DMS53 treated with DMSO at 0.1 percent for 48 hours (cell line): ENCODE measurements at regions not wholly inside any gene's neighbourhood (a gene's known extent, or its start where the extent isn't known, plus 50 kb on each side); places are given as distances from the start of the nearest gene placed in this dataset.

Source experiments
- DNase-seq: peaks from one replicate; lab custom pipeline; 2025; ENCODE audit not compliant: unreplicated experiment; lab: John Stamatoyannopoulos, UW

DNA sequence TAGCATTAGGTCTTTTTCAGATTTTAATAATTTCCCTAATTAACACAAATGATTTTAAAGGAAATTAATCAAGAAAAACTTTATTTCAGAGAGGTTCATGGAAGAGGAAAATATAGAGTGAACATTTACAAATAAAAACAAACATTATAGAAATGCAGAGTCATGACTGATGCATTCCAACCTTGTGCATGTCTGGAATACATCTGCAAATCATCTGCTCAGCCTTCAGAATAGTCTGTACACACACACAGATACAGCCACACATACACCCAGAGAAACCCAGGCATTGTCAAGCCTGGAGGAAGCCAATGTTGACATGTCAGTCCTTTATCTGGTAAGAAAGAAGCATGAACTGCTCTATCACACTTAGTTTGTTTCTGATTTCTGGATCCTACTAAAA is 61.3 kb upstream of the NFKB1 start:
- DNase-seq = no peak

DNA sequence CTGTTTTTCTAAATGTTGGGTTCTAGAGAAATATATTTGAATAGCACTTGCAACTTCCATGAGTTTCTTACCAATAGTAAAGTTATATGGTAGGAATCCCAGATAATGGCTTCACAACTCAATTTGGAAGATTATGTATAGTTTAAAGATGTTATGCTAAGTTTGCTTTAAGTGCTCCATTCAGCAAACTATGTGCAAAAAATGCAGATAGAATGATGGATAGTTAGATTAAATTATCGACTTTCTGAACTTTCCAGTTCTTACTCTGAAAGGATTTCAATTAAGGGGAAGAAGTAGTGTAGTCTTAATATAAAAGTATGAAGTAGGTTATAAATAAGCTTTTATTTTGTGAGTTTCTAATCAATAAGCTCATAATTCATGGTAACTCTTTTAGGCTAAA is 60.7 kb upstream of the NFKB1 start:
- no peak for DNase-seq

DNA sequence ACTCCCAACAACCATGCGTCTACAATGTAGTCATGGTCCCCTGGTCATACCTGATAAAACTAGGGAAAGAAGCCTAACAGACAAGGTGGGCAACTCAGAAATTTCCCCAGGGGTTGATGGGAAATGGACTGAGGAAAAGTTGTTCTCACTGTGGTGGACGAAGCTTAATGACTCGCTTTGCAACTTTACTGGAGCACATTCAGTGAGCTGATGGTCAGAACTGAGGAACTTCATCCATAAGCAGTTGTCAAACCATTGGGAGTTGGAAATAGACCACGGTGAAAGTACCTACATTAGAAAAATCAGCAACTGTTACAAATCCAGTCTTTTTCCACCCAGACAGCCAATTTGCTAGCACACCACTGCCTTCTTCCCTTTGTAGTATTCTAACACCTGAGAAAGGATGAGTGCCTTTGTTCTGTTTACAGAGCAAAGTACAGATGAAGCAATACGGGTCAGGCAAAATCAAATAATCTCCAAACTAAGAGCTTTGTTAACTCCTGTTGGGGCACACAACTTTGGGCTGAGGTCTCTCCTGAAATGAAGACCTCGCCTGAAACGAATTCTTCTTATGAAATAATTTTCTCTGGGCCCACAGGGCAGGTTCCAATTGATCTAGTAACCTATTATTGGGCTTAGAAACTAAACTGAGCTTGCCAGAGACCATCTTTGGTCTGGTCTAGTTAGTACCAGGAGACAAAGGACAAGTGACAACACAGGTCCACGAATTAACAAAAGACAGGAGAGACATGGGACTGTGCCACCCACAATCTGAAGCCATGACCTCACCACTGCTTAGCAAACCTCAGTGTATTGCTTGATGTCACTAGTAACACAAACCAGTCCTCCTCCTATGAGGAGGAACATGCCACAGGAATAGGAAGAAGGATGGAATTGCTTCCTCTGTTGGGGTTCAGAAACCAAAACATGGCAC is 58.9 kb upstream of the NFKB1 start:
- DNase-seq = peak; percentile 4

DNA sequence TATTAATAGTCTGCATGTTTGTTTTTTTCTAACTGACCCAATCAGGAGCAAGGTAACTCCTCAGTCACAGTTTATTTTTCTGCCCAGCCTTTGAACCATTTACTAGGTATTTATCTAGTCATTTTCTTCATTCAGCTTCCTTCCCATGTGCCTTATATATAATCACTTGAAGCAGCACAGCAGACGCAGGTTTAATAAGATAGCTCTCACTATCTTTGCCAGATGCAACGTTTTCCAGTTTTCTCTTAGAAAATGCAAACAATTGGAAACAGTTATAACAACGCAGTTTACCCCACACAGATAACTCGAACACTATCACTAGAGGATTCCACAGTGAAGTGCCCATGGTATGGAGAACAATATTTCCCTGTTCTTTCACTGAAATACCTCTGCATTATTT is 56.4 kb upstream of the NFKB1 start:
- no peak for DNase-seq

DNA sequence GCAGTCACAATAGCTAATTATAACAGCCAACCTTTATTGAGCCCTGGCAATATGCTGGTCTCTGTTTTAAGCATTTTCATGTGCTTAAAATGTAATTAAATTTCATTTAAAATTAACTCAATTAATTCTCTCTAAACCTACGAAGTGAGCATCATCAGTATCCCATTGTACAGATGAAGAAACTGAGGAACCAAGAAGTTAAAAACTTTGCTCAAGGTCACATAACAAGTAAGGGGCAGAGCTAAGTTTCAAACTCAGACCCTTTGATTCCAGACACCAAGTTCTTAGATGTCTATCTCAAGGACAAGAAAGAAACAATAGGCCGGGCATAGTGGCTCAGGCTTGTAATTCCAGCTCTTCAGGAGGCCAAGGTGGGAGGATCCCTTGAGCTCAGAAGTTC is 55.9 kb upstream of the NFKB1 start:
- DNase-seq = no peak

DNA sequence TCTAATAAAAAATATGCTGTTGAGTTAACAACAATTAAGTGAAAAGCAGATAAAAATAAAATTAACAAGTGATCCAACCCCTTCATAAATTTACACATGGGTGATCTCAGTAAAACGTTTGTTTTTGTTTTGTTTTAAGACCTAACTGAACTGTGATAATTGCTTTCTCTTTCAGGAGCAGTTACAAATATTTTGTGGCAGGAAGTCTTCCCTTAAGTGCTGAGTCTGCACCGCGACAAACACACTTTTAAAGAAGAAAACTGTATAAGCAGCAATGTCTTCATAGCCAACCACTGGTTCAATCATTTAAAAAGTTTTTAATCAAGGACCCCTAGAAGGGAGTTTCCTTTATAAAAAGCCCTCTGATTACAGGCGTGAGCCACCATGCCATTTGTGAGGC is 53.7 kb upstream of the NFKB1 start:
- DNase-seq = no peak

DNA sequence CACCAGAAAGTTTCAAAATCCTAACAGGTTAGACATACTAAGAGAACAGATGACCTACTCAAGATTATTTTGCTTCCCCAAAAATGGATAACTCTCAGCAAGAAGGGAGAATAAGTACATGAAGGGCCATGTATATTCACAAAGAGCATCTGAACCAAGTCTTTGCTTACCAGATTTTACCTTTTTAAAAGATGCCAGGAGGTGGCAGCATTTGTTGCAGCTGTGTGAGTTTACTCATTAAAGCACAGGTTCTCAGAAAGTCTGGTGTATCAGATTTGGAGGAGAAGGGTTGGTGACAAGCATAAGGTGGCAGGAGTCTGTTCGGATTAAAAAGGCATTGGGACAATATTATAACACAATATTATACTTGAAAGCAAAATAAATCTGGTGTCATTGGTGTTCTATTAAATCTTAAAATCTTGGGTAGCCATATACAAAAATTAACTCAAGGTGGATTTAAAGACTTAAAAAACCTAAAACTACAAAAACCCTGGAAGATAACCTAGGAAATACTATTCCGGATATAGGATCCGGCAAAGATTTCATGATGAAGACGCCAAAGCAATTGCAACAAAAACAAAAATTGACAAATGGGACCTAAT is 51.3 kb upstream of the NFKB1 start:
- DNase-seq = peak; percentile 49

DNA sequence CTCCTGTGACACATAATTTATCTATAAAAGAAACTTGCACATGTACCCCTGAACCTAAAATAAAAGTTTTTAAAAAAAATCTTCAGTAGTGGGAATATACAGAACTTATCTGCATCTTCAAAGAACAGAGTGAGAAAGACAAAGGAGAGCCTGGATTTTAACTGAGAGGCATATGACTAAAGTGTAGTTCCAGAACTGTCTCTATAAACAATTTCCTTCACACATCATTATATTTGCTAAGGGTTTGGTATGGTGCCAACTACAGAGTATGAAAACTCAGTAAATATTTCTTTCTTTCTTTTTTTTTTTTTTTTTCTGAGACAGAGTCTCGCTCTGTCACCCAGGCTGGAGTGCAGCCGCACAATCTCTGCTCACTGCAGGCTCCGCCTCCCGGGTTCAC is 49.9 kb upstream of the NFKB1 start:
- DNase-seq = no peak
